IMR-90 (cell line): ENCODE measurements at regions not wholly inside any gene's neighbourhood (a gene's known extent, or its start where the extent isn't known, plus 50 kb on each side); places are given as distances from the start of the nearest gene placed in this dataset.

Experiments
- ATAC-seq: fragments of 200-7000 bp; cut with Tn5 transposase; 2 replicates; pipeline ENCODE4 v1.9.1; 2020; ENCODE audit warnings: low read depth, mild to moderate bottlenecking, moderate library complexity
- BruUV-seq: library from RNA; stranded (reverse); fragments of 400-500 nt; replicated peaks from 2 replicates; lab custom pipeline; 2021; lab: Mats Ljungman, UMichigan
- CTCF ChIA-PET: fragments of 300-600 bp; formaldehyde crosslinking; extraction: SDS; loops from one replicate; lab custom pipeline; 2021; ENCODE audit warnings: antibody characterized with exemption; lab: Yijun Ruan, JAX
- POLR2A ChIA-PET: fragments of 300-600 bp; sonication (Branson Sonifier 250); formaldehyde crosslinking; loops from one replicate; lab custom pipeline; 2022; ENCODE audit warnings: antibody characterized with exemption; ENCODE audit not compliant: unreplicated experiment; lab: Charles Lee
- DNase-seq: peaks from one replicate; pipeline ENCODE4 v3.0.0; 2013
- H2AFZ ChIP-seq: replicated peaks from 2 replicates; pipeline ENCODE3; 2013; ENCODE audit warnings: low read length, mild to moderate bottlenecking; ENCODE audit not compliant: poor library complexity
- H2AK5ac ChIP-seq: 2 replicates; pipeline ENCODE4 v1.6.1; 2013; ENCODE audit warnings: low read depth, low read length, inconsistent platforms
- H2AK9ac ChIP-seq: replicated peaks from 2 replicates; pipeline ENCODE3; 2013; ENCODE audit warnings: mild to moderate bottlenecking, low read depth, low read length, moderate library complexity; ENCODE audit not compliant: poor library complexity
- H2BK120ac ChIP-seq: 2 replicates; pipeline ENCODE4 v1.6.1; 2013; ENCODE audit warnings: low read depth, low read length, inconsistent platforms
- H2BK15ac ChIP-seq: 3 replicates; pipeline ENCODE4 v1.6.1; 2013; ENCODE audit warnings: low read depth, low read length, inconsistent platforms
- H2BK20ac ChIP-seq: 2 replicates; pipeline ENCODE4 v1.6.1; 2013; ENCODE audit warnings: low read depth, mild to moderate bottlenecking, inconsistent platforms, low read length, moderate library complexity
- H2BK5ac ChIP-seq: 2 replicates; pipeline ENCODE4 v1.6.1; 2013; ENCODE audit warnings: mild to moderate bottlenecking, low read depth, low read length, inconsistent platforms; ENCODE audit not compliant: poor library complexity, severe bottlenecking
- H3K14ac ChIP-seq: replicated peaks from 2 replicates; pipeline ENCODE4 v1.6.1; 2013; ENCODE audit warnings: low read depth, low read length, inconsistent platforms
- H3K18ac ChIP-seq: 2 replicates; pipeline ENCODE4 v1.6.1; 2013; ENCODE audit warnings: low read depth, low read length, control low read depth
- H3K23ac ChIP-seq: 2 replicates; pipeline ENCODE4 v1.6.1; 2013; ENCODE audit warnings: low read depth, low read length, inconsistent platforms
- H3K27ac ChIP-seq: 2 replicates; pipeline ENCODE4 v1.5.1; 2013; ENCODE audit warnings: mild to moderate bottlenecking, control low read depth, low read length; ENCODE audit not compliant: insufficient read depth
- H3K27me3 ChIP-seq: 2 replicates; pipeline ENCODE4 v1.6.1; 2013; ENCODE audit warnings: low read length; ENCODE audit not compliant: control insufficient read depth, insufficient read depth
- H3K36me3 ChIP-seq: 2 replicates; pipeline ENCODE4 v1.6.1; 2013; ENCODE audit warnings: low read length, mixed read lengths; ENCODE audit not compliant: control insufficient read depth, insufficient read depth
- H3K4ac ChIP-seq: 2 replicates; pipeline ENCODE4 v1.6.1; 2013; ENCODE audit warnings: low read depth, low read length, inconsistent platforms
- H3K4me1 ChIP-seq: 2 replicates; pipeline ENCODE4 v1.6.1; 2013; ENCODE audit warnings: low read length, mixed read lengths; ENCODE audit not compliant: control insufficient read depth, insufficient read depth
- H3K4me2 ChIP-seq: 2 replicates; pipeline ENCODE4 v1.6.1; 2013; ENCODE audit warnings: low read depth, mild to moderate bottlenecking, control low read depth, low read length, moderate library complexity
- H3K4me3 ChIP-seq: 2 replicates; pipeline ENCODE4 v1.5.1; 2013; ENCODE audit warnings: low read depth, mild to moderate bottlenecking, control low read depth, low read length, moderate library complexity; ENCODE audit not compliant: insufficient read depth
- H3K56ac ChIP-seq: 2 replicates; pipeline ENCODE4 v1.6.1; 2013; ENCODE audit warnings: low read length, inconsistent platforms; ENCODE audit not compliant: insufficient read depth; ENCODE audit errors: extremely low read depth
- H3K79me1 ChIP-seq, 2 experiments: 2 replicates each; pipeline ENCODE4 v1.6.1; 2013; ENCODE audit warnings: low read length in 2 of 2, inconsistent platforms in 1 of 2, low read depth in 1 of 2
- H3K9ac ChIP-seq: 2 replicates; pipeline ENCODE4 v1.6.1; 2013; ENCODE audit warnings: low read depth, low read length, control low read depth
- H3K9me1 ChIP-seq: 2 replicates; pipeline ENCODE4 v1.6.1; 2013; ENCODE audit warnings: low read length, inconsistent platforms; ENCODE audit not compliant: insufficient read depth
- H3K9me3 ChIP-seq: 2 replicates; pipeline ENCODE4 v1.6.1; 2013; ENCODE audit warnings: low read length; ENCODE audit not compliant: control insufficient read depth, insufficient read depth
- H4K20me1 ChIP-seq: 2 replicates; pipeline ENCODE4 v1.6.1; 2013; ENCODE audit warnings: low read length, inconsistent platforms; ENCODE audit not compliant: insufficient read depth
- H4K5ac ChIP-seq: 2 replicates; pipeline ENCODE4 v1.6.1; 2013; ENCODE audit warnings: mild to moderate bottlenecking, low read depth, low read length, control low read depth
- H4K8ac ChIP-seq, 2 experiments: 2 replicates each; pipeline ENCODE4 v1.6.1; 2013; ENCODE audit warnings: low read depth in 2 of 2, low read length in 2 of 2, control low read depth in 1 of 2, inconsistent platforms in 1 of 2
- H4K91ac ChIP-seq: 2 replicates; pipeline ENCODE4 v1.6.1; 2013; ENCODE audit warnings: low read depth, low read length, inconsistent platforms; ENCODE audit not compliant: insufficient read depth
- CEBPB ChIP-seq: IDR thresholded peaks from 2 replicates; pipeline ENCODE4 v1.6.1; 2012; ENCODE audit warnings: low read depth, low read length, improper control_type of control experiment
- CHD1 ChIP-seq: IDR thresholded peaks from 2 replicates; pipeline ENCODE4 v1.6.1; 2012; ENCODE audit warnings: low read depth, low read length, improper control_type of control experiment
- ELK1 ChIP-seq: fragments of 150-350 bp; IDR thresholded peaks from 2 replicates; pipeline ENCODE4 v1.6.1; 2016; ENCODE audit warnings: low read depth, mild to moderate bottlenecking, low read length, moderate library complexity, borderline replicate concordance
- FOS ChIP-seq: fragments of 150-350 bp; IDR thresholded peaks from 2 replicates; pipeline ENCODE4 v1.6.1; 2016; ENCODE audit warnings: low read depth, low read length
- MAFK ChIP-seq: IDR thresholded peaks from 2 replicates; pipeline ENCODE4 v1.6.1; 2012; ENCODE audit warnings: low read depth, low read length, improper control_type of control experiment
- MAZ ChIP-seq: IDR thresholded peaks from 2 replicates; pipeline ENCODE4 v1.6.1; 2012; ENCODE audit warnings: low read depth, mild to moderate bottlenecking, low read length, improper control_type of control experiment, moderate library complexity, borderline replicate concordance
- MXI1 ChIP-seq: IDR thresholded peaks from 2 replicates; pipeline ENCODE4 v1.6.1; 2012; ENCODE audit warnings: low read depth, mild to moderate bottlenecking, low read length, moderate library complexity, borderline replicate concordance
- NFE2L2 ChIP-seq: fragments of 150-350 bp; IDR thresholded peaks from 2 replicates; pipeline ENCODE4 v1.6.1; 2016; ENCODE audit warnings: low read depth, mild to moderate bottlenecking, low read length
- POLR2A ChIP-seq: IDR thresholded peaks from 2 replicates; pipeline ENCODE4 v1.6.1; 2012; ENCODE audit warnings: mild to moderate bottlenecking, low read depth, low read length
- RCOR1 ChIP-seq: IDR thresholded peaks from 2 replicates; pipeline ENCODE4 v1.6.1; 2012; ENCODE audit warnings: mild to moderate bottlenecking, low read length, improper control_type of control experiment; ENCODE audit not compliant: insufficient replicate concordance
- RFX5 ChIP-seq: IDR thresholded peaks from 2 replicates; pipeline ENCODE4 v1.8.0; 2012; ENCODE audit warnings: low read depth, mild to moderate bottlenecking, low read length, moderate library complexity
- SMC3 ChIP-seq: fragments of 150-350 bp; IDR thresholded peaks from 2 replicates; pipeline ENCODE4 v1.6.1; 2016; ENCODE audit warnings: low read depth, mild to moderate bottlenecking, antibody characterized with exemption, low read length, moderate library complexity
- WGBS, 2 experiments: methylation state at CpG; one replicate each; pipeline versions ENCODE4 v1.1.5 to v1.1.7; 2013; ENCODE audit warnings: missing lambda C conversion rate in 2 of 2; ENCODE audit not compliant: insufficient read length in 1 of 2; ENCODE audit errors: extremely low coverage in 2 of 2; 5-methylcytosine and 5-hydroxymethylcytosine counted together
- dilution Hi-C: fragments of 300-500 bp; cut with HindIII; formaldehyde crosslinking; loops from one replicate; pipeline ENCODE4 v1.14.3; 2018; ENCODE audit warnings: low sequenced_read_pairs; ENCODE audit not compliant: unreplicated experiment
- in situ Hi-C: fragments of 300-500 bp; cut with MboI; formaldehyde crosslinking; loops from 3 replicates; pipeline ENCODE4 v1.14.3; 2019; ENCODE audit warnings: low sequenced_read_pairs, inconsistent platforms, mixed read lengths
- intact Hi-C: fragments of 100-400 bp; cut with micrococcal nuclease; formaldehyde crosslinking; loops from 2 replicates; pipeline ENCODE4 v1.10.0; 2022
- TF ChIP-seq, protein P1 (sequence below): conservative IDR thresholded peaks from 2 replicates; pipeline ENCODE4 v1.5.1; 2012; ENCODE audit warnings: mild to moderate bottlenecking, low read depth, low read length, improper control_type of control experiment
- TF ChIP-seq, protein P2 (sequence below): fragments of 150-350 bp; IDR thresholded peaks from 2 replicates; pipeline ENCODE4 v1.6.1; 2017; ENCODE audit warnings: mild to moderate bottlenecking, antibody characterized with exemption, low read length, low read depth

GRCh38 chr17:79557276-79558090 is 53.4 kb downstream of the RBFOX3 start:
- Histone ChIP-seq H3K23ac (no peak overlapping the region), H2BK5ac (no peak overlapping the region), H3K27ac (no peak overlapping the region), H4K20me1 (no peaks in the 10 kb centered on the region), H2BK20ac (no peak overlapping the region), H2AK5ac (no peak overlapping the region), H2BK120ac (no peak overlapping the region), H4K8ac (no peak overlapping the region), H3K9ac (no peak overlapping the region), H3K4me2 (no peak overlapping the region), H3K9me3 (no peaks in the 10 kb centered on the region; the same call in 1 of the 2 replicates), H3K4ac (no peak overlapping the region), H3K27me3 (no peaks in the 10 kb centered on the region; the same call in 1 of the 2 replicates), H2BK15ac (no peak overlapping the region), H4K5ac (no peak overlapping the region), H2AFZ (no peak overlapping the region), H3K36me3 (no peaks in the 10 kb centered on the region), H3K4me1 (no peaks in the 10 kb centered on the region), H3K56ac (no peak overlapping the region), H2AK9ac (no peak overlapping the region), H3K18ac (no peak overlapping the region), H4K91ac (no peak overlapping the region), H3K9me1 (no peaks in the 10 kb centered on the region), H3K4me3 (no peak overlapping the region), H3K79me1 (no peaks in the 10 kb centered on the region), H3K14ac (no peak overlapping the region)
- dilution Hi-C loops (no loop called here), intact Hi-C loops (no loop called here), in situ Hi-C loops (no loop called here)
- no peak for DNase-seq
- no peak for TF ChIP-seq RCOR1
- TF ChIP-seq RFX5, result no peak
- TF ChIP-seq, protein P1, sequence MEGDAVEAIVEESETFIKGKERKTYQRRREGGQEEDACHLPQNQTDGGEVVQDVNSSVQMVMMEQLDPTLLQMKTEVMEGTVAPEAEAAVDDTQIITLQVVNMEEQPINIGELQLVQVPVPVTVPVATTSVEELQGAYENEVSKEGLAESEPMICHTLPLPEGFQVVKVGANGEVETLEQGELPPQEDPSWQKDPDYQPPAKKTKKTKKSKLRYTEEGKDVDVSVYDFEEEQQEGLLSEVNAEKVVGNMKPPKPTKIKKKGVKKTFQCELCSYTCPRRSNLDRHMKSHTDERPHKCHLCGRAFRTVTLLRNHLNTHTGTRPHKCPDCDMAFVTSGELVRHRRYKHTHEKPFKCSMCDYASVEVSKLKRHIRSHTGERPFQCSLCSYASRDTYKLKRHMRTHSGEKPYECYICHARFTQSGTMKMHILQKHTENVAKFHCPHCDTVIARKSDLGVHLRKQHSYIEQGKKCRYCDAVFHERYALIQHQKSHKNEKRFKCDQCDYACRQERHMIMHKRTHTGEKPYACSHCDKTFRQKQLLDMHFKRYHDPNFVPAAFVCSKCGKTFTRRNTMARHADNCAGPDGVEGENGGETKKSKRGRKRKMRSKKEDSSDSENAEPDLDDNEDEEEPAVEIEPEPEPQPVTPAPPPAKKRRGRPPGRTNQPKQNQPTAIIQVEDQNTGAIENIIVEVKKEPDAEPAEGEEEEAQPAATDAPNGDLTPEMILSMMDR, result no peak
- no peak for TF ChIP-seq CEBPB
- TF ChIP-seq FOS, result no peak
- TF ChIP-seq ELK1, result no peak
- TF ChIP-seq POLR2A, result no peak
- TF ChIP-seq CHD1, result no peak
- no peak for TF ChIP-seq SMC3
- no peak for TF ChIP-seq NFE2L2
- TF ChIP-seq MXI1, result no peak
- no peak for TF ChIP-seq MAFK
- TF ChIP-seq, protein P2, sequence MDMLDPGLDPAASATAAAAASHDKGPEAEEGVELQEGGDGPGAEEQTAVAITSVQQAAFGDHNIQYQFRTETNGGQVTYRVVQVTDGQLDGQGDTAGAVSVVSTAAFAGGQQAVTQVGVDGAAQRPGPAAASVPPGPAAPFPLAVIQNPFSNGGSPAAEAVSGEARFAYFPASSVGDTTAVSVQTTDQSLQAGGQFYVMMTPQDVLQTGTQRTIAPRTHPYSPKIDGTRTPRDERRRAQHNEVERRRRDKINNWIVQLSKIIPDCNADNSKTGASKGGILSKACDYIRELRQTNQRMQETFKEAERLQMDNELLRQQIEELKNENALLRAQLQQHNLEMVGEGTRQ, result no peak
- TF ChIP-seq MAZ, result no peak
- no peak for ATAC-seq
- ChIA-PET POLR2A (no interaction called here), CTCF (interaction anchor here (0.7 kb wide), 1 partner anchor 525 kb away, joined by 6 read pairs; no protein-coding TSS in a partner anchor)
- 18% methylated on average over 4 of the region's 22 CpGs; no CpG with 5 or more reads in 1 of the 2 experiments for WGBS, 2 experiments
- no TSS peak for BruUV-seq
